NCI-H446 (cell line): ENCODE measurements at regions not wholly inside any gene's neighbourhood (a gene's known extent, or its start where the extent isn't known, plus 50 kb on each side); places are given as distances from the start of the nearest gene placed in this dataset.

Experiments
- DNase-seq, 2 experiments: peaks; one replicate each; lab custom pipeline; 2025; lab: John Stamatoyannopoulos, UW

DNA sequence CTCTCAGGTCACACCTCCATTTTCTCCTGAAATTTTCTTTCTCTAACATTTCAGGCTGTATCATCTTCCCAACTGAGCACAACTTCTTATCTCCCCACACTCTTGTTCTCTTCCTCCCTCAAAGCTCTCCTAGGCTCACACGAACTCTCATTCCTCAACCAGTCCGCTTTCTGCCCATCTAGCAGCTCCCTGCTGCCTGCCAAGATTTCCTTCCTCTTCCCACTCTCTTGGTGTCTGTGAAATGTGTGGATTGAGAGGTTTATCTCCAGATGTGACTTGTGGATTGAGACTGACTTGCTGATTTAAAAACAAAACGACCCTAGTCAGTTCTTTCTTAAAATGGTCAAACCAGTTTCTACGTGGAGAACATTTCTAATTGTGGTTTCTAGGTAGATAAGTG is 106.3 kb downstream of the MTNR1B start:
- DNase-seq: no peak

GRCh38 chr11:93080146-93080759 is 110.8 kb downstream of the MTNR1B start:
- no peak for DNase-seq

DNA sequence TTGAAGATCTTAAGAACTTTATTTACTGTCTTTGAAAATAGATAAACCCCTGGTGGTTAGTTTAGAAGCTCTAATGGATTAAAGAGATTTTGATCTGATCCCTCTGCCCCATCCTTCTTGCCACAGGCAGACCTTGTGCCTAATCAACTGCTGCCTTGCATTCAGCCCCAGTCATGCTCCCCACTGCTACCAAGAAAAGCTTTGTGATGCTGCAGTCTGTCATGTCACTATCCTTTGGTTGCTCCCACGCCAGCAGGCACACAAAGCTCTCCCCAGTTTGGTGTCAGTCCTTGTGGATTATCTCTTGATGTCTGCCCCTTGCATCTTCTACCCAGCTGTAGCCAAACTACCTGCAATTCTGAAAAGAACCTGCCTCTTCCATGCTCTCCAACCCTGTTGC is 112.2 kb downstream of the MTNR1B start:
- no peak for DNase-seq

DNA sequence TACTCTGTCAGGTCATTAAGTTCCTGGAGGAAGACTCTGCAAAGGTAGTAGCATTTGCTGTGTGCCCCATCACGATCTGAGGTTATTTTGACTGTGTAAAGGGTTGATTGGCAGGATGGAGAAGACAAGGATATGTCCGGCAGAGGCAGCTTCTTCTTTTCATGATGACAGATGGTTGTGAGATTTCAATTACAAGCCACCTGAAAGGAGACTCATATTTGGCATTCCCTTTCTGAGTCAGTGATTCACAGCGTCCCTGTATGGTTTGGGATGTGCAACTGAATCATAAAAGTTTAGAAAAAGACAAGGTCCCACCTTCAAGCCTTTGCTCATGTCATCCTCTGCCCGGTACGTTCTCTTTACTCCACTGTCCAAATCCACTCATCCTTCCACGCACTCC is 113.4 kb downstream of the MTNR1B start:
- peak in 1 of 2 experiments; percentile 47 for DNase-seq

DNA sequence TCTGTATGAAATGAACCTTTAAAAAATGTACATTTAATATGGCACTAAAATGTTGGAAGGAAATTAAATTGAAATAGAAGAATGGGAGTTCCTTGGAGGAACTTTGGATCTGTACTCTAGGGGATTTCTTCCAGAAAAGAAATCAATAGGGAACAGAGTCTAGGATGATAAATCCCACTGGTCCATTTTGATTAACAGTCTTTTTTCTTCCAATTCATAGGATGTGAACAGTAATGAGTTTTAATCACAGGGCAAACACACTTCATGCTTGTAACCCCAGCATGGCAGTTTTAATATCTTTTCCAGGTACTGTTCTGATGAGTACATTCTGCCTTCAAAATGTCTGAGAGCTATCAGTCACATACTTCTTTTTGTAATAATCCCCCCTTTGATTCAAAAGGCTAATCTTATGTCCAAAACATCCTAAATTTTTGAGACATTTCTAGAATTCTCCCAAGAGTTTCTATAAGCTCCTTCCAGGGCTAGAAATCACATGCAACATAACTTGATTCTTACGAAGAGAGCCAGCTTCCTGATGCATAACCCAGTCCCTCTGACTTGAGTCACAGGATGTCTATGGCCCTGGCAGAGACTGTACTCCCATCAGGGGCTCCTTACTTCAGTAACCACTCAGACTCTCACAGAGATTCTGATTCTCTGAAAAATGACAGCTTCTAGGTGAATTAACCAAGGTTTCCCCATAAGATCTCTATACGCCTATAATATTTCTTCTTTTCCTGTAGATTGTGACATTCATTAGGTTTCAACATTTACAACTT is 112.9 kb downstream of the SLC36A4 start:
- peak; percentile 14 to 39 for DNase-seq

DNA sequence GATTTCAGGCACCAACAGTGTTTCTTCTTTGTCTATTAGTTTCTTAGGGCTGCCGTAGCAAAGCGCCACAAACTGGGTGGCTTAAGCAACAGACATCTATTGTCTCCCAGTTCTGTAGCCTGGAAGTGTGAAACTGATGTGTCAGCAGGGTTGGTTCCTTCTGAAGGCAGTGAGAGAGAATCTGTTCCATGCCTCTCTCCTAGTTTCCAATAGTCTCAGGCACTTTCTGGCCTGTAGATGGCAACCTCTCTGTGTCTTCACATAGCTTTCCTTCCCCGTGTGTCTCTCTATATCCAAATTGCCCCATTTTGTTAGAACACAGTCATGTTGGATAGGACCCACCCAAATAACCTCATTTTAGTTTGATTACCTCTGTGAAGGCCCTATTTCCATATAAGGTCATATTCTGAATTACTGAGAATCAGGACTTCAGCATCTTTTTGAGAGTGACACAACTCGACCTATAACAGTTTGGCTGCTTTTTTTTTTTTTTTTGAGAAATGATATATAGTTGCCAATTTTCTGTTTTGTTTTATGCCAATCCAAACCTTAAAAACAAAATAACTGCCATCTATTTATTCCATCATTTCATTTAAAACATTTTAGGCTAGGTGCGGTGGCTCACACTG is 108.2 kb downstream of the SLC36A4 start:
- peak; percentile 60 to 89 for DNase-seq
